Tibial nerve (tissue), 4 donors: ENCODE measurements at regions not wholly inside any gene's neighbourhood (a gene's known extent, or its start where the extent isn't known, plus 50 kb on each side); places are given as distances from the start of the nearest gene placed in this dataset.

ENCODE experiments used
- DNase-seq, 2 donors: peaks; one replicate each; pipeline ENCODE4 v3.0.0-alpha.2; 2019; ENCODE audit warnings: low spot score in 2 of 2
- H3K27ac ChIP-seq, 4 donors: fragments of 200-600 bp; sonication (generic) in 3 of 4; one replicate each; pipeline ENCODE4 v1.5.1; 2017 to 2019; ENCODE audit warnings: mild to moderate bottlenecking in 1 of 4
- H3K27me3 ChIP-seq, 2 donors: fragments of 200-600 bp; sonication (generic) in 1 of 2; one replicate each; pipeline versions ENCODE4 v1.5.1 to v1.6.0; 2017 to 2019
- H3K36me3 ChIP-seq, 3 donors: fragments of 200-600 bp; sonication (generic); one replicate each; pipeline ENCODE4 v1.5.1; 2018 to 2019
- H3K4me1 ChIP-seq, 4 donors: fragments of 200-600 bp; sonication (generic) in 3 of 4; one replicate each; pipeline ENCODE4 v1.5.1; 2017 to 2019
- H3K4me3 ChIP-seq, 4 donors: fragments of 200-600 bp; sonication (generic) in 3 of 4; one replicate each; pipeline ENCODE4 v1.5.1; 2017 to 2019; ENCODE audit warnings: mild to moderate bottlenecking in 1 of 4, moderate library complexity in 1 of 4
- H3K9me3 ChIP-seq, 4 donors: fragments of 200-600 bp; sonication (generic) in 3 of 4; one replicate each; pipeline ENCODE4 v1.5.1; 2017 to 2019
- CTCF ChIP-seq, 5 experiments: fragments of 200-600 bp in 3 of 5; fragments of 450-650 bp in 2 of 5; sonication (generic) in 3 of 5; IDR thresholded peaks; one replicate each; pipeline ENCODE4 v1.5.1; 2016 to 2019; ENCODE audit warnings: antibody characterized with exemption in 5 of 5, mild to moderate bottlenecking in 3 of 5, moderate library complexity in 2 of 5
- EP300 ChIP-seq, 2 donors: sonication (generic); formaldehyde crosslinking; IDR thresholded peaks; one replicate each; pipeline ENCODE4 v1.6.1; 2017; ENCODE audit warnings: antibody characterized with exemption in 2 of 2, mild to moderate bottlenecking in 1 of 2
- POLR2A ChIP-seq, 2 donors: fragments of 450-650 bp; IDR thresholded peaks; one replicate each; pipeline ENCODE4 v1.6.1; 2017; ENCODE audit warnings: antibody characterized with exemption in 2 of 2, mild to moderate bottlenecking in 2 of 2, moderate library complexity in 2 of 2
- WGBS, 2 donors: methylation state at CpG; one replicate each; pipeline ENCODE4 v1.1.5; 2018; 5-methylcytosine and 5-hydroxymethylcytosine counted together

GRCh38 chr2:118738524-118739308 is 108.7 kb downstream of the EN1 start:
- TF ChIP-seq POLR2A (IDR thresholded peaks at IDR 0.05) (no peak), EP300 (IDR thresholded peaks at IDR 0.05) (no peak), CTCF (IDR thresholded peaks at IDR 0.05) (no peak)
- Histone ChIP-seq H3K9me3 (peaks cover 0 to 3% (median 0%) of the 10 kb centered on the region in 4 donors), H3K4me1 (no peaks in the 10 kb centered on the region), H3K4me3 (no peak overlapping the region), H3K27me3 (no peaks in the 10 kb centered on the region), H3K27ac (no peak overlapping the region), H3K36me3 (no peaks in the 10 kb centered on the region)
- 66 to 72% methylated on average over 7 of the region's 7 CpGs for WGBS, 2 donors
- DNase-seq, result peak in 1 of 2 donors; percentile 18

- no peaks in the 10 kb centered on the region for H3K27me3 ChIP-seq
- H3K36me3 ChIP-seq, result no peaks in the 10 kb centered on the region
- TF ChIP-seq CTCF (IDR thresholded peaks at IDR 0.05), result no peak
- no peak for TF ChIP-seq EP300 (IDR thresholded peaks at IDR 0.05)
- no peak for TF ChIP-seq POLR2A (IDR thresholded peaks at IDR 0.05)
- no peak for DNase-seq
- peaks cover 0 to 5% (median 0%) of the 10 kb centered on the region in 4 donors for H3K9me3 ChIP-seq
- H3K4me1 ChIP-seq, result no peaks in the 10 kb centered on the region
- H3K27ac ChIP-seq, result no peak overlapping the region
- WGBS, 2 donors, result 84 to 90% methylated on average over 3 of the region's 3 CpGs
- H3K4me3 ChIP-seq, result no peak overlapping the region
Observed at GRCh38 chr2:118738106-118738505, 109.3 kb downstream of the EN1 start.

GRCh38 chr2:118737684-118738083 is 109.8 kb downstream of the EN1 start:
- Histone ChIP-seq H3K27me3 (no peaks in the 10 kb centered on the region), H3K36me3 (no peaks in the 10 kb centered on the region), H3K4me3 (no peak overlapping the region), H3K27ac (no peak overlapping the region), H3K4me1 (no peaks in the 10 kb centered on the region), H3K9me3 (peaks cover 0 to 5% (median 0%) of the 10 kb centered on the region in 4 donors)
- 71 to 83% methylated on average over 5 of the region's 5 CpGs for WGBS, 2 donors
- no peak for DNase-seq
- no peak for TF ChIP-seq CTCF (IDR thresholded peaks at IDR 0.05)
- no peak for TF ChIP-seq POLR2A (IDR thresholded peaks at IDR 0.05)
- no peak for TF ChIP-seq EP300 (IDR thresholded peaks at IDR 0.05)

- Histone ChIP-seq H3K27ac (no peak overlapping the region), H3K4me1 (no peaks in the 10 kb centered on the region), H3K9me3 (peaks cover 0 to 15% (median 0%) of the 10 kb centered on the region in 4 donors), H3K27me3 (no peaks in the 10 kb centered on the region), H3K36me3 (no peaks in the 10 kb centered on the region), H3K4me3 (no peak overlapping the region)
- WGBS, 2 donors, result 79 to 81% methylated on average over 3 of the region's 3 CpGs
- no peak for DNase-seq
- TF ChIP-seq CTCF (IDR thresholded peaks at IDR 0.05), result no peak
- no peak for TF ChIP-seq POLR2A (IDR thresholded peaks at IDR 0.05)
Observed at GRCh38 chr2:118732432-118732831, 115.0 kb downstream of the EN1 start.

- Histone ChIP-seq H3K36me3 (no peaks in the 10 kb centered on the region), H3K4me1 (no peaks in the 10 kb centered on the region), H3K27me3 (no peaks in the 10 kb centered on the region), H3K9me3 (peaks cover 0 to 15% (median 0%) of the 10 kb centered on the region in 4 donors), H3K27ac (no peak overlapping the region), H3K4me3 (no peak overlapping the region)
- TF ChIP-seq CTCF (IDR thresholded peaks at IDR 0.05) (no peak), EP300 (IDR thresholded peaks at IDR 0.05) (no peak), POLR2A (IDR thresholded peaks at IDR 0.05) (no peak)
- no peak for DNase-seq
- 55 to 63% methylated on average over 1 of the region's 1 CpG for WGBS, 2 donors
Observed at GRCh38 chr2:118731413-118731812, 116.0 kb downstream of the EN1 start.
